Stimulated activated CD8-positive, alpha-beta memory T cell treated with anti-CD3 and anti-CD28 coated beads, Interleukin-4, amount 100 ng/mL, for 48 hours (primary cell): ENCODE measurements at regions not wholly inside any gene's neighbourhood (a gene's known extent, or its start where the extent isn't known, plus 50 kb on each side); places are given as distances from the start of the nearest gene placed in this dataset.

Experiments used
- DNase-seq: peaks from one replicate; pipeline ENCODE4 v3.0.0-alpha.2; 2020

GRCh38 chr2:145325485-145325884 lies 805.6 kb upstream of the ZEB2 start:
- no peak for DNase-seq

DNA sequence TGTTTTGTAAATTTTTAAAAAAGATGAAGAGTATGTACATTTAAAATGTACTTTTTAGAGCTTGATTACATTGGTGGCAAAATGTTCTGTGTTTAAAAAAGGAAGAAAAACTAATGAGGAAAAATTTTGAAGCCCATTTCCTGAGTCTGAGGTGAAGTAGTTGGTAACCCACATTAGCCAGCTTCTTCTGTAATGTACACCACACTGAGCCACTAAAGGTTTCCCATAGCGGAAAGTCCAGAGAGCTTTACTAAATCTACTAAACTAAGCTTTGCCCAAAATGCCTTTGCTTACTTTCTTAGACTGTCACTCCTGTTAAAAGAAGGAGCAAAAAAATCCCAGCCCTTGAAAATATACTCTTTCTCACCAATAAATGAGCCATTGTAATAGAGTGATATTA lies 804.8 kb upstream of the ZEB2 start:
- no peak for DNase-seq

- DNase-seq = no peak
Observed at GRCh38 chr2:145323512-145323911, 803.6 kb upstream of the ZEB2 start.

DNA sequence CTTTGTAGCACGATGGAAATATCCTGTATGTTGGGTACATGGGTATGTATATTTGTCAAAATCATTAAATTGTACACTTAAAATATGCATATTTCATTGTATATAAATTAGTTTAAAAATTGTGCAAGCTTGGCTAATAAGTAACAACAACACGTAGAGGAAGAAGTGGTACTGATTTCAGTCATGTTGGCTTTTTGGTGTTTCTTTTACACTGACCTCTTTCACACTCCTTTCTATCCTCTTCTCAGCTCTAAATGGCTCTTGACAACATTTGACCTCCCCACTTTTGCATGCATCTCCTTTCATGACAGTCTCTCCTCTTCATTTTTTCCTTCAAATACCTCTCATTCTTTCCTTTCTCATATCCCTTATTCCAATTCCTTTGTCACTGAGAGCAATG lies 801.4 kb upstream of the ZEB2 start:
- no peak for DNase-seq

- DNase-seq = no peak
Observed at GRCh38 chr2:145316496-145316895, 796.6 kb upstream of the ZEB2 start.

DNA sequence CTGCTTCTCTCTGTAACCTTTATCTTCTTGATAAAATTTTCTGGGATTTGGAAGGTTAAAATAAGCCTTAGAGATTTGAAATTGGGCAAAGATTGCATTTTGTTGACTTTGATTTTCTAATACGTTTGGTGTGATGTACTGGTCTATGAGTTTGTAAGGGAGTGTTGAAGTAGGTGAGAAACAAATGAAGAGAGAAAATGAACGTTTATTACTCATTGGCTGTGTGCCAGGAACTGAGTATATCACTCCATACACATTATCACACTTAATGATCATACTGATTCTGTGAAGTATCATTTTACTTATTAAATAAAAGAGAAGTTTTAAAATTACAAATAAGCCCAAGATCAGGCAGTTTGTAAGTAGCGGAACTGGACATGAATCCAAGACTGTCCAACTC lies 795.1 kb upstream of the ZEB2 start:
- DNase-seq = no peak

GRCh38 chr2:145314119-145314633 lies 794.3 kb upstream of the ZEB2 start:
- no peak for DNase-seq

DNA sequence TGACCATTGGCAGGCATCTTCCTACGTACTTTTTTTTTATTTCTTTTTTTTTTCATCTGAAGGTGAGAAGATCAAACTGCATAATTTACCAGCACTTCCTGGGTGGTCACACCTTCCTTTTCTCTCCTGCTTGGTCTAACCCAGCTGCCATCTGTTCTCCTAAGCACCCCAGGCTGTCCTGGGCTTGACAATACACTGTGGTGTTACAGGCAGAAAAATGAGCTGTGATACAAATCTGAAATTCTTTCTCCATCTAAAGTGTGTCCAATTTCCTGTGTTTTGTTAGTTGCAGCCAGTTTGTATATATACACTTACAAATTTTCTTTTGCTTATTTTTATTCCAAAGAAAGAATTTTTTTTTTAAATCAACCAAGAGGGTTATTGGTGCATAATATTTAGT lies 786.0 kb upstream of the ZEB2 start:
- no peak for DNase-seq

GRCh38 chr2:145304501-145304900 lies 784.6 kb upstream of the ZEB2 start:
- DNase-seq = no peak

GRCh38 chr2:145303536-145303935 lies 783.6 kb upstream of the ZEB2 start:
- no peak for DNase-seq

DNA sequence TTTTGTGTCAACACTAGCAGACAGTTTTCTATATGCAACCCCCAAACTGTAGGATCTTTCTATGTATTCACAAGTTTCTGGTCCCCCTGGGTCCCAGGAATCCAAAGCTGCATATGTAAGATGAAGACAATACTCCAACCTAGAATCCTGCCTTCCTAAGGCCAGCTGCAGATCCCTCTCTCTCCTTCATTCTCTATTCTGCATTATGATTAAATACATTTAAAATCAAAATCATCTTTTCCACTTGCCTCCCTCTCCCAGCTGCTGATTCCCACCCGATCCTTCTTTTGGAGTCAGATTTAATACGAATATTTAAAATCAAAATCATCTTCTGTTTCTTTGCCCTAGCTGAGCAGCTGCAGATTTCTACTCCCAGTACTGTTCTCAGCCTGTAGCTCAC lies 783.0 kb upstream of the ZEB2 start:
- DNase-seq = no peak

DNA sequence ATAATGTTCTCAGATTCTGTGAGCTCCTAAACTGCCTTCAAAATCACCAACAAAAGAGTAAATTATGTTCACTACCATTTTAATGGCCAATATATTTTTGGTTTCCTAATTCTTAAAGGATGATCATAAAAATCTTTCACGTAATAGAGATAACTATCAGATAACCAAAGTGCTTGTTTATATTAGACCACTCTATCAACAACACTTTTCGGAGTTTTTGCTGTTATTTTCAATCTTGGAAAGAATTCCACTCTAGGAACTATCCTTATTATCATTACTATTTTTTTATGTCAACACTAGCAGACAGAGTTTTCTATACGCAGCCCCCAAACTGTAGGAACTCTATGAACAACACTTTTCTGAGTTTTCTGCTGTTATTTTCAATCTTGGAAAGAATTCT lies 782.5 kb upstream of the ZEB2 start:
- no peak for DNase-seq

DNA sequence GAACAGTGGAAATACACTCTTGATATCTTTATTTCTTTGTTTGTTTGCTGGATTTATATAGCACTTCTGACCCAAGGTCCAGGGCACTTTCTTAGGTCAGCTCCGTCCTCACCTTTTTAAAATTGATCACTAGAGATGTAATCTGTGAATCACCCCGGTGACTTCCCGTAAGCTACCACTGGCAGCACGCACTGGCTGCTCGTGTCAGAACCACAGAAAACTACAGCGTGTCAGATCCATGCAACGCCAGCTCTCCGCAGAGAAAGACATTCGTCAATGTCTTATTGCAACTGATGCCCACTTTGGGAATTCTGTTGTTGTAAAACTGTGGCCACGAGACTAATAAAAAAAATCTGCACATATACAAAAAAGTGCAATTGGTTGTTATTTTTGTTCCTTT lies 779.4 kb upstream of the ZEB2 start:
- DNase-seq = no peak

DNA sequence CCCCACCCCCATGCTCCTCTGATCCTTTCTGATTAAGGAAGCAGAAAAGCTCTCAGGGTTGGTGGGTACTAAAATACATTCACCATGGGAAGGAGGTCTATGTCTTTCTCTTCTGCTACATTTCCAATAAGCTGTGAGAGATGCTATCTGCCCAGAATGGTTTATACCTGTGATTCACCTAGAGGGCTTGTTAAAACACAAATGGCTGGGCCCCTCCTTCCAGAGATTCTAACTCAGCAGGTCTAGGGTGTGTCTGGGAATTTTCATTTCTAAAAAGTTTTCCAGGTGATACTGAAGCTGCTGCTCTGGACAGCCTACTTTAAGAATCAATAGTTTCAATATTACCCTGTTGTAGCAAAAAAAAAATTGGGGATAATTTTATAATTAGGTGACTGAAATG lies 772.2 kb upstream of the ZEB2 start:
- no peak for DNase-seq

- DNase-seq = no peak
Observed at GRCh38 chr2:145290986-145291385, 771.1 kb upstream of the ZEB2 start.

DNA sequence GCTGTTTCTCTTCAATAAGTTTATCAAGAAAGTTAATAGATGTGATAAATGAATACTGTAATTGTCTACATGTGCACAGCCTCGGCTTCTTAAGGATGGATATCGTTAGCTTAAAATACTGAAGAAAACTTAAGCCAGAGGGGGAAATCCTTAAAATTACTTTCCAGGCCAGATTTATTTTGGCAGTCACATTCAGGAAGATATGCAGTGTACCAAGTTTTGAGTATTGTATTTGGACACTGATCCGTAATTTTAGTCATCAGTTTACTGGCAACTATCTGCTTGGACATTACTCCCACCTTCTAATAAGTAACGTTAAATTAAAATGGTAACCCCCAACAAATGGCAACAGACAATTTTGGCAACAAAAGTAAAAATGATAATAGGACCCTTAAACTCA lies 770.0 kb upstream of the ZEB2 start:
- no peak for DNase-seq

DNA sequence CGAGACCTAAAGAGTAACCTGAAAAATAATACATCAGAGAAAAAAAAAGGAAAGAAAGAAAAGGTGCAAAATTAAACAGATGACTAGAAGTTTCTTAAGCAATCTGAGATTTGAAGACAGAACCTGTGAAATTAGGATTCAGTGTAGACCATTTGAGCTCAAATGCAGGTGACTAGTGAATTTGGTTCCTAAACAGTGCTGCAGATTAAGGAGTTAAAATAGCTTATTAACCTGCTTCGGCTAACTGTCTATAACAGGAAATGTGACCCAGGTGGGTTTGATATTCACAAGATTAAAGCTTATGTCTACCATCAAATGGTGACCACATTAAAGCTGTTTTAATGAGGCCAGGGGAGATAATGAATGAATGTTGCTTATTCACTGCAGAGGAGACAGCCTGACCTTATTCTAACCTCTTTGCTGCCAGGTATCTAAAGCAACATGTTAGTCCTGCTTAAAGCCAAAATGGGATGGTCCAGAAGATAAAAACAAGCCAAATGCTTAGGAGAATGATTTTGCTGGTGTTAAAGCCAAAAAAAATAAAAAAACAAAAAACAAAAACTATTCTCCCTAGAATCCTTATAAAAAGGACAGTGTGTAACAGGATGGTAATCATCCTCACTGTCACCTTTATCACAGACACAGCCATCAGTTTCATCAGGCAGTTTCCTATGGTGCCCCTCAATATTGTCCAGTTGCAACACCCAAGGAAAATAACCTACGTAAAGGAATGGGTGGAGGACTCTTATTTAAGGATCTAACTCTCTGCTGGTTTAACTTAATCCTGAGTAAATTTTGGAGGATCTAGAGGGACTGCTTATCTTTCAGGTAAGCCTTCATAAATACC lies 769.0 kb upstream of the ZEB2 start:
- no peak for DNase-seq

DNA sequence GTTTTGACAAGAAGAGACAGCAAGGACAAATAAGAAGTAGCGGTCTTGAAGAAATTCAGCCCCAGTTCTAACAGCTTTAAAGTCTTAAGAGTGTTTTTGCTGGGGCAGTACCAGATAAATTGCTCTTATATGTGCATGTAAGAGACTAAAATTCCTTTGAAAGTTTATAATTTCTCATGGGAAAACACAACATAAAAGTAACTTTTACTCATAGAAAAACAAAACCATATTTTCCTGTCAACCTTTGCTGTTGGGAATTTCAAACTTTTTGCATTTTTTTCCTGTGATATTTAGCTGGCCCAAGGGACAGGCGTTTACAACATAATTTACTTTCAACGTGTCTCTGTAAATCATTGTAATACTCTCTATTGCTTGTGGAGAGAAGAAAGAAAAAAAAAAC lies 767.8 kb upstream of the ZEB2 start:
- DNase-seq = no peak

DNA sequence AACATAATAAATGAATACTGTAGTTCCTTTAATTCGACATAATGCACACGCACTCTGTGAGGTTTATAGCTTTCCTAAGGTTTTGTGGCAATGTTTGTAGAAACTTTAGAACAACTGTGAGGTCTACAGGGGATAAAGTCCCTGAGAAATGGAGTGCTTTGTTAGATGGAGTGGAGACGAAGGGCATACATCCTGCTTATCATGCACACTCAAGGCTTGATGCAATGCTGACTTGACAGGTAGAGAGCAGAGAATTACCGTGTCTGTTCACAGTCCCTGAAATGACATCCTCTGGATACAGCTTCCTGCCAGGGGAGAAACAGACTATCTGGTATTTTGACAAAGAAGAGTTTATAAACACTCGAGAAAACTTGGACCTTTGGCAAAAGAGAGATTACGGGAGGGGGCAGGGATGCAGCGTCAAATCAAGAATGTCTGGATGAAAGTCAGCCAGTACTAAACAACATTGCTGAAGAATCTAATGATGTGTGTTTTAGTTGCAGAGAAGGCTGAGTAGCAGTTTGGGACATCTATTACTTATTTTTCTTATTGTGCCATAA lies 766.9 kb upstream of the ZEB2 start:
- DNase-seq = no peak

- no peak for DNase-seq
Observed at GRCh38 chr2:145284551-145284950, 764.6 kb upstream of the ZEB2 start.

DNA sequence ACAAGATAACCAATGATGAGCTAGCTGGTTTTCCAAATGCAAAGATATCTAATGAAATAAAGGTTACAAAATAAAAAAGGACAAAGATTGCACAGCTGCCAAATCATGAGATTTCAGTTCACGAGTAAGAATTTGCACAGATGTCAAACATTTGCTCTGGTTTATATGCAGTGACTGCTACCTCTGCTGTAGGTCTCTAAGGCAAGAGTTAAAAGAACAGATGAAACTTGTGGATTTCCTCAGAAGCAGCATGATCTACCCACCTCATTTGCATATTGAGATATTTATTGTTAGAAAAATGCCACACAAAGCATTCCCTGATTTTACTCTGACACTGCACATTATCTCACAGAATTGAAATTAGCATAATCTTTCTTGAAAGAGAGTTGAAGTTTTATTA lies 763.2 kb upstream of the ZEB2 start:
- no peak for DNase-seq

DNA sequence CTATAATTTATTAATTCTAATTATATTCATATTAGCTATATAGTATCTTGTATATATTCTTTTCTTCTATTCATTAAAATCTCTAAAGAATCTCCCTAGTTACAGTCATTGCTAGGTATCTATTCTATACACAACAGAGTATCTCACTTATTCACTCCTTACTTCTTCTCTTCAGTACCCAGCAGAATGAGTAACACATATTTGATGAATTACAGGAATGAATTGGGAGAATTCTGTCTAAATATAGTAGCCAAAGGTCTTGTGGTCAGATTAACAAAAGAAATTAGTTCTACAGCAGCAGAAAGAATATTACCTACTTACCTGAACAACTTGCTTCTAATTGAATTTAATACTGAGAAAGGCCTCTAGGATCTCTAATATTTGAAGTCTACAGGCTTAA lies 758.0 kb upstream of the ZEB2 start:
- DNase-seq = no peak

- DNase-seq = no peak
Observed at GRCh38 chr2:145273840-145274239, 753.9 kb upstream of the ZEB2 start.

DNA sequence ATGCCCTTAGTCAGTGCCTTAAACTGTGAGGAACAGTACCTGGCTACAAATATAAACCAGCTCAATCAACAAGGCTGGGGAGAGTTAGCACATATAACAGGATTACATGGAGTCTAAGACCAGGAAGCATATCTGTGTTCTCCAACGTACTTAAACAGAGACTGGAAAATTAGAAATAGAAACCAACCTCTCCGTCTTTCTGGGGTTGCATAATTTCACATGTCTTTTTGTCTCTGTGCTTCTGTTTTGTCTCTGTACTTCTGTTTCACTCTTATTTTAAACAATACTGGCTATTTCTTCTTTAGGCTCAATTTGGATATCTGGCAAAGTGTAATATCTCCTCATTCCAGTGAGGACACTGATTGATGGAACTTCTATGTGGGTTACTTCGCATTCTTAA lies 749.0 kb upstream of the ZEB2 start:
- no peak for DNase-seq

GRCh38 chr2:145267451-145267850 lies 747.5 kb upstream of the ZEB2 start:
- DNase-seq = no peak
